HG03196 (cell line): ENCODE measurements at regions not wholly inside any gene's neighbourhood (a gene's known extent, or its start where the extent isn't known, plus 50 kb on each side); places are given as distances from the start of the nearest gene placed in this dataset.
"Not testable (repeated sequence)": the region's sequence is repeated elsewhere in the genome, so short reads cannot be mapped to it uniquely, and the experiment has no call there.

Experiments
- ATAC-seq: cut with Tn5 transposase; IDR thresholded peaks from one replicate; pipeline ENCODE4 v1.9.1; 2021; ENCODE audit not compliant: unreplicated experiment

GRCh38 chr6:163867518-163868292, 453.2 kb downstream of the QKI start:
- no peak for ATAC-seq

DNA sequence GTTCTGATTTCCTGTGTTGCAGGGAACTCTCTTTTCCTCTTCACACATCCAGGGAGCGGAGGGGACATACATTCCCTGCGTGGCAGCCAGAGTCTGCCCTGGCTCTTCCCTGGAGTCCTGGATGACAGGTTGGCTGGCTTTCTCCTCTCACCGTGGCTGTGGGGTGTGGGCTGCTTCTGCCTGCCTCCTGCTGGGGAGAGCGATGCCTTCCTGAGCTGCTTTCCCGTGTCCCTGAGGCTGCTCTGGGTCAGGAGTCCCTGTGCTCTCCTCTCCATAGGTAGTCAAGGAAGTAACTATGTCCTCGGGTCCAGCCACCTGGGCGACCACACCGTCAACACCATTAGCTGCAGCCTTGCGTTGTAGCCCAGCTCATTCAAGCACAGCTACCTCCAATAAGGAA, 451.7 kb downstream of the QKI start:
- no peak for ATAC-seq

DNA sequence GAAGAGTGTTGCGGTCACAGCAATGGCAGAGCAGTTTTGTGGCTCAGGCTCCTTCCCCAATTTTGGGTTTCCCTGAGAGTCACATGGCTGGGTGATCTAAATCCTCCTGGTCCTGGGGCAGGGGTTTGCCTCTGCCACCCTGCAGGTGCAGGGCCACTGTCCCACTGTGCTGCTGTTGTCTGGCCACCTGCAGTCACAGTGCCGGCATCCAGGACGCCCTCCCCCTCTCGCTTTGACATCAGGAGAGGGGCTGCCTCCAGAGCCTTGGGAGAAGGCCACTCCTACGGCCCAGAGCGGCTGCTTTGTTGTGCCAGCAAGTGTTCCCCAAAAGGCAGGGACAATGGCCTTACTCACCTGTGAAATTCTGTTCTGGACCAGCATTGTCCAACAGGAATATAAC, 449.0 kb downstream of the QKI start:
- no peak for ATAC-seq

DNA sequence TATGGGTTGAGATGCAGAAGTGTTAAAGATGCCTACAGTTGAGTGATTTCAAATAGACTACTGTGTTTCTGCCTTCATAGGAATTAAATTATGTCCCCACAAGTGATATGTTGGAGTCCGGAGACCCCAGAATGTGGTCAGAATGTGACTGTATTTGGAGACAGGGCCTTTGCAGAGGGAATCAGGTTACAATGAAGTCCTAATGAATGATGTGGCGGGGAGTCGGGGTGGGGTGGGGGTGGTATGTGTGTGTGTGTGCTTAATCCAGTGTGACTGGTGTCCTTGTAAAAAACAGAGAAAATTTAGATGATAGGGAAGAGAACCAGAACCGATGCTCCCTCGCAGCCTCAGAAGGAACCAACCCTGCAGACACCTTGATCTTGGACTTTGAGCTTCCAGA, 448.2 kb downstream of the QKI start:
- ATAC-seq: no peak

GRCh38 chr6:163861627-163862026, 447.1 kb downstream of the QKI start:
- no peak for ATAC-seq

DNA sequence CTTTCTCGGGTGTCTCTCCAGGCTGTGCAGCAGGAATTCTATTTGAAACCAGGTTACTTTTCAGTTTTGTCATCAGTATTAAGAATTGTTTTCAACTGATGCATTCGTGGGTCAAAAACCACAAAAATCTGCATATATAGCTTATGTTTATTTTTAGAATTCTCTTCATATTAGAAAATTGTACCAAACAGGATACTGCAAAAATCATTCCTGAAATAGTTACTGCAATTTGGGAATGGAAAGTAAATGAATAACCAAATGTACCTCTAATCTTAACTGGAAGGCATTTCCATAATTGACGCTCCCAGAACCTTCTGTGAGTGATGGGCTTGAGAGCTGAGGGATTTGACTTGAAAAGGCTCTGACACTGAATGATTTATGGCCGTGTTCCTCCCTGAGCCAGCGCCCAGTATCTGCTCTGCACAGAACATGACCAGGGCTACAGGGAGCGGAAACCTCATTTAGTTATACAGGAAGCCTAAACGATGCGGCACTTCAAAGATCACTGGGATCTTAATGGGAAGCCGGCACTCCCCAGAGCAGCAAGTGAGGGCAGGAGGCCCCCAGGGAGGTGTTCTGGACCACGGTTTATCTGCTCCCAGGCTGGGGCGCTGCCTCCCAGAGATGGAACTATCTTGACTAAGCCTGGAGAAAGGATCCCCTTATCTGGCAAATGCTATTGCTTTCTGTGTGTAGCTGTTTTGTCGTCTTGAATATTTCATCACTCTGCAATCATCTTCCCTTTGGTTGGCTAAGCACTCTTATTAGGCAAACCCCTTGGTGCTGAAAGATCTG, 446.0 kb downstream of the QKI start:
- no peak for ATAC-seq

- ATAC-seq: not testable (repeated sequence)
These were observed 444.4 kb downstream of the QKI start for GRCh38 chr6:163858870-163859269.

GRCh38 chr6:163857421-163857820, 442.9 kb downstream of the QKI start:
- no peak for ATAC-seq

DNA sequence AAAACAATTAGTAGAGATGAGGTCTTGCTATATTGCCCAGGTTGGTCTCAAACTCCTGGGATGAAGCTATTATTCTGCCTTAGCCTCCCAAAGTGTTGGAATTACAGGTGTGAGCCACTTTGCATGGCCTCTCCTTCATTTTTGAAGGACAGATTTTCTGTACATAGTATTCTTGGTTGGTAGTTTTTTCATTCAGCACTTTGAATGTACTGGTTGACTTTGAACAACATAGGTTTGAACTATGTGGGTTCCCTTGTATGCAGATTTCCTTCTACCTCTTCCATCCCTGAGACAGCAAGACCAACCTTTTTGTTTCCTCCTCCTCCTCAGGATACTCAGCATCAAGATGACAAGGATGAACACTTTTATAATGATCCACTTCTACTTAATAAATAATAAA, 436.4 kb downstream of the QKI start:
- no peak for ATAC-seq

DNA sequence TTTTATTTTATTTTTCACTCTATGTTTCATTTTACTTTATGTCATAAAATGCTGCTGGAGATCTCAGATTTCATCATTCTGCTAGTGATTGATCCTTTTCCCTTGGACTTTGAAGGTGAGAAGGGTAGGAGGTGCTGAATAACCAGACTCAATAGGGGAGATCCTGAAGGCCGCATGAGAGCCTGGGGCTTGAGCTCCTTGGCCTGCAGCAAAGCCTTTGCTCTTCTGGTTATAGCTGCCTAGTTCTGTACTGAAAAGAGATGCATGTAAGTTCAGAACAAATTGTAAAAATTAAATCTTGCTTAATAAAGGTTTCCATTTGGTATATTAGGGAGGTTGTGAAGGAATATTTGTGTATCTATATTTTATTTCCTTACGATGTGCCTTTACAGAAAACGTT, 430.2 kb downstream of the QKI start:
- ATAC-seq: no peak

- no peak for ATAC-seq
These were observed 429.8 kb downstream of the QKI start for GRCh38 chr6:163844357-163844756.

- no peak for ATAC-seq
These were observed 428.7 kb downstream of the QKI start for GRCh38 chr6:163843218-163843617.

DNA sequence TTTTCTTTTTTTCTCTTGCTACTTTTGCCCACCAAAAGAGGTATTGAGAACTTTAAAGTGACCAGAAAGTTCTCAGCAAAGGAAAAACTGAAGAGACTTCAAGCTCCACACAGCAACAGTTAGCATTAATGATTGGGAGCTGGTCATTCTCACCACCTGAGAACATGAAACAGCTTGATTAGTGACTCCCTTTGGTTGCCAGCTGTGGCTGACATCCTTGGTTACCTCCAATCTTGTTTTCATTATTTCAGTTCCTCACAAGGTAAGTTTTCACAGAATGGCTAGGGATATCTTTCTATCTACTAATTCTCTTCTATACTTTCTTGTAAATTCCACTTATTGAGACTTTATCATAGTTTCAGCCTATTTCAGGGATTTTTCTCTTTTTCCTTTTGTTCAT, 427.9 kb downstream of the QKI start:
- ATAC-seq: no peak

GRCh38 chr6:163841733-163842132, 427.2 kb downstream of the QKI start:
- ATAC-seq: no peak

DNA sequence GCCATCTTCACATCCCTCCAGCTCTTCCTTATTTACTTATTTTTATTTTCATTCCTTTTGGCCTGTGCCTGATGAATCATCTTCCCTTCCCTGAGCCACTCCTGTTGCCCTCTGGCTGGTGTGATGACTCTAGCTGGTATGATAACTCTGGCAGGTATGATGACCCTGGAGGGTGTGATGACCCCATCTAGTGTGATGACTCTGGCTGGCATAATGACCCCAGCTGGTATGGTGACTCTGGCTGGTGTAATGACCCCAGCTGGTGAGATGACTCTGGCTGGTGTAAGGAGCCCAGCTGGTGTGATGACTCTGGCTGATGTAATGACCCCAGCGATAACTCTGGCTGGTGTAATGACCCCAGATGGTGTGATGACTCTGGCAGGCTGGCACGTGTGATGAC, 426.8 kb downstream of the QKI start:
- ATAC-seq: no peak

GRCh38 chr6:163840880-163841279, 426.4 kb downstream of the QKI start:
- no peak for ATAC-seq

GRCh38 chr6:163839296-163839695, 424.8 kb downstream of the QKI start:
- no peak for ATAC-seq

GRCh38 chr6:163837691-163838431, 423.3 kb downstream of the QKI start:
- no peak for ATAC-seq

- no peak for ATAC-seq
These were observed 422.6 kb downstream of the QKI start for GRCh38 chr6:163836876-163837690.

GRCh38 chr6:163835439-163836171, 421.1 kb downstream of the QKI start:
- no peak for ATAC-seq
